ENCODE measurements at regions not wholly inside any gene's neighbourhood (a gene's known extent, or its start where the extent isn't known, plus 50 kb on each side); places are given as distances from the start of the nearest gene placed in this dataset.
"Not testable (repeated sequence)": the region's sequence is repeated elsewhere in the genome, so short reads cannot be mapped to it uniquely, and the experiment has no call there.

DNA sequence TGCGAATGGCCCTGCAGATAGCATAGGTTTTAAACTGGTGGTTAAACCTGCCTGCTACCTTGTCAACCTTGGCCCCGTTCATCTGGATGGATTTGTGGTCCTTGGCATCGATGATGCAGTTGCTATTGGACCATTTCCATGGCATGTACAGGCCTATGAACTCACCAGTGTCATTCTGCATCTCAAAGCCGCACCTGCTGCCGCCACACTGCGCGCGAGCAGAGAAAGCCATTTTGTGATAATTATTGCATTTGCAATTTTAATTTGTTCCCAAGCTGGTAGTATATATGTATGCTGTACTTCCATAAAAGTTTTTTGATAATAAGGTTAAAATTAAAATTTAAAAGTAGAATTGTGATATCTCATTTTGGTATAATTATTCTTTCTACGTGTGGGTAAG, 94.8 kb upstream of the UXS1 start:
- no peak for DNase-seq

DNA sequence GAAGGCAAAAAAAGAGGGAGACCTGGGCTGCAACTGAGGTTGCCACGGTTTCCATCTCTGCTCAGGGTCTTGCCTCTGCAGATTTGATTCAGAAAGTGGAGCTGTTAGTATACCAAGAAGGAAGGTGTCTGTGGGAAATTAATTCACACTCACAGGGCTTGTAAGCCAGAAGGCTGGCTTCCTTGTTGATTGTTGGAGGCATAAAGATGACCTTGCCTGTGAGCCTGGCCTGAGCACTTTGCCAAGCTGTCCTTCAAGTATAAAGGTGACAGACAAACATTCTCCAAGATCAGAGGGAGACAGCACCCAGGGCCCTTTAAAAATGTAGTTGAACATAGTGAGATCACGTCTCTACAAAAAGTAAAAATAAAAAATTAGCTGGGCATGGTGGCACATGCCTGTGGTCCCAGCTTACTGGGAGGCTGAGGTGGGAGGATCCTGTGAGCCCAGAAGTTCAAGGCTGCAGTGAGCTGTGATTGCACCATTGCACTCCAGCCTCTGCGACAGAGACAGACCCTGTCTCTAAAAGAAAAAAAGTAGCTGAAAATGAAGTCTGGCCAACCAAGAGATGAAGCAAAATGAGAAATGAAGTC, 91.2 kb upstream of the UXS1 start:
- no peak for DNase-seq

DNA sequence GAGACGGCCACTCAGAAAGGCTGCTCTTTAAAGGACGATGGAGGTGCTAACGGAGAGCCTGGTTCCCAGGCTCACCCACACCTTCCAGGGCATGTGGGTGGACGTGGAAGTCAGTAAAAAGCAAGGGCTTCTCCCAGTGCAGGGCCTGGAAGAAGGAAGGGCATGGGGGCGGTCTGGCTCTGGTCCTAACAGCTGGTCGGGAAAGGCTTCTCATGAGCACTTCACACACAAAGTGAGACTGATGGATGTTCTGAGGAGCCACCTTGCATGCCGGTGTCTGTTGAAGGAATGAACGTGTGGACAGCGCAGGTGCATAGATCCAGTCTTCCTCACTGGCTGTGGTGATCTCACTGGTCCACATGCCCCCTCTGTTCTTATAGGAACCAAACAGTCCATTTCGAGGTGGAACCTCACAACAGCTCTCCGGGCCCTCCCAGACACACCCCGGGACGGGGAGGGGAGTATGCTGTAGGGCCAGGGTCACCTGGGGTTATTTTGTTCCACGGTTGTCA, 90.6 kb upstream of the UXS1 start:
- DNase-seq: no peak

DNA sequence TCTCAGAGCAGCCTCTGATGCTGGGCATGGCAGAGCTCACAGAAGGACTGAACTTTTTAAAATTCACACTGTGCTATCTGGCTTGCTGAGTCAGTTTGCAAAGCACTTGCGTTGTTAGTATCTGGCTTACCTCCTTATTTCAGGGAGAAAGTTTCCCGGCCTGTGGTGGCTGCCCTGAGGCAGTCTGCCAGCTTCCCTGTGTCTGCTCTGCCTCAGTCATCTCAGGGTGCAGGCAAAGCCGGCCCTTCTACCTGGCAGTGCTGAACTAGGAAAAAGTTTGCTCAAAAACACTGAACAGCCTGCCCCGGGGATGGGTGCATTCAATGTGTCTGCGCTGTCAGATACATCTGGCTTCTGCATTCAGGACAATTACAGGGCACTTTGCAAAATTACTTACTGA, 90.2 kb upstream of the UXS1 start:
- DNase-seq: no peak

DNA sequence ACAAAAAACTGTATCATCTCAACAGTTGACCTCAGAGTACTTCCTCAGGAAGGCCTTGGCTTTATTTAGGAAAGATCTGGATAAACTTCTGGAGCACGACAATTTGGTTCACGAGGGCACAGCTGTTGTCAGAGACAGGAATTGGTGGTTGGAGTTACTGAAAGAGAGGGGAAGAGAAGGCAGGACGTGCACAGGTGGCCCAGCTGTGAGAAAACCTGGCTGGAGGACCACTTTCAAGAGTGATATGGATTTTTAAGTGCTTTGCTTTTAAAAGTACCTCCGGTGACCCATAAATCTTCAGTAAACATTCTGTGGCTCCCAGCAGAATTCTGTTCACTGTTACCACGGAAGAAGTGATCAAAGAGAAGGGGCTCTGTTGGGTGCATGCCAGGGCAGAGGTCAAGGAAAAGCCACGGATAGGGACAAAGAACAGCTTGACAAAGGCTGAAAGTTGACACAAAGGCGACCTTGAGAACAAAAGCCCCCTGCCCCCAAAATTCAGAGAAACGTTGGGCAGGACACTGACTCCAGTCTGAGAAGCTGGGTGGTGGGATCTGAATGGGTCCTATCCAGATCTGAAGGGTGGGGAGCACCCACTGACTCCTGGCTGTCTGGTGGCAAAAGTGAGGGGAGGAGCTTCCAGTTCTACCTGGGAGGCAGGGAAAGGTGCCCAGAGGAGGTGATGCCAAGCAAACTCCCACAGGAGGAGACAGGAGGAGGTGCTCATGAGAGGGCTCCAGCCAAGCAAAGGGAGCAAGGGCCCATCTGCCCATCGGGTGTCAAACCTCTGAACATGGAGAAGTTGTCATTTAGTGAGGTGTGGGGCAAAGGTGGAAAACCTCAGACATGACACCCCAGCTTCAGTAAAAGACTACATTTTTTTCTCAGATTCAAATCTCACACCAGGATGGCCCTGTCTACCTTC, 89.4 kb upstream of the UXS1 start:
- DNase-seq: not testable (repeated sequence)

DNA sequence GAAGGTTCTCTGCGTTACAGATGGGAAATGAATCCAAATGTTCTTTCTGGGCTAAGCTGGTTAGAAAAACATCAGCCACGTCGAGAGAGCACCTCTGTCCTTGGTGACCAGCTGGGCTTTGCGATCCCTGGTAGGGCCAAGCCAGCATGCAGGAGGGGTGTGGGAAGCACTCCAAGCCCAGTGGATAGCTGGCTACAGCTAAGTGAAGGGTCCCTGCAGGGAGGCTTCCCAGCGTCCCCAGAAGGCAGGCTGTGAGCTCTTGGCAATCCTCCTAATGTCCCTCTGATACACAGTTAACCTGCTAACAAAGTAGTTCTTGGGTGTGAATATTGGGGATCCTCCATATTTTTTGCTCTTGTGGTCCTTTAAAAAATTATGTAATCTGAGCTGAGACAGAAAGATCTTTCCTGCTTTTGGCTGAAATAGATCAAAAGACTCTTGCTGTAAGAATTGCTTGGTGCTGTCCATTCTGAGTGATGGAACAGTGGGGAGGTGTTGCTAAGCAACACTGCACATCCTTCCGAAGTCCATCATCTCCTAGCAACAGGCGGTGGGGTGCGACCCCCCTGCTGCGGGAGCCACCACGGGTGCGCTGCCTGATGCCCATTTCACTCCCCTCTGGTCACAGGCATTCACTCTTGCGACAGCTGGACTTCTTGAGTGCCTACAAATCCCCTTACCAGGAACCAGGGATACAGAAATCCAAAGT, 88.5 kb upstream of the UXS1 start:
- no peak for DNase-seq

DNA sequence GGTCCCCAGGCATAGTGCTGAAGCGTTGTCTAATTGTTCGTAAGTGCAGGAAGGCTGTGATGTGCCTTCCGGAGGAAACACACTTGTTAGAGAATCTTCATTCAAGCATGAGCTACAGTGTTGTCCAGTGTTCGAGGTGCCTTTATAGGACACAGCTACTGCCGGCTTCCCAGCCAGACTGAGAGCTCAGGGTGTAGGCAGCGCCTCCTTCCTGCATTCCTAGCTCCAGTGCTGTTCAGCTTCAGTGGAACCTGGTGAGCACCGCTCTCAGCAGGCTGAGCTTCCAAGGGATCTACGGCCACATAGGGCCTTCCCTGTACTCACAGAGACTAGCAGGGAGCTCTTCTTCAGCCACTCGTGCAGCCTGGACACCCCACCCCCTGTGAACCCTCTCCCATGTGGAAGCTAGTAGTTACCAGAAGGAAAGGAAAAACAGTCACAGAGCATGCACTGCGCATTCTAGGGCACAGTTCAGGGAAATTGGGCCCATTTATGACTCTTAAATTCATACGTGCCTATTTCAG, 87.9 kb upstream of the UXS1 start:
- DNase-seq: not testable (repeated sequence)

DNA sequence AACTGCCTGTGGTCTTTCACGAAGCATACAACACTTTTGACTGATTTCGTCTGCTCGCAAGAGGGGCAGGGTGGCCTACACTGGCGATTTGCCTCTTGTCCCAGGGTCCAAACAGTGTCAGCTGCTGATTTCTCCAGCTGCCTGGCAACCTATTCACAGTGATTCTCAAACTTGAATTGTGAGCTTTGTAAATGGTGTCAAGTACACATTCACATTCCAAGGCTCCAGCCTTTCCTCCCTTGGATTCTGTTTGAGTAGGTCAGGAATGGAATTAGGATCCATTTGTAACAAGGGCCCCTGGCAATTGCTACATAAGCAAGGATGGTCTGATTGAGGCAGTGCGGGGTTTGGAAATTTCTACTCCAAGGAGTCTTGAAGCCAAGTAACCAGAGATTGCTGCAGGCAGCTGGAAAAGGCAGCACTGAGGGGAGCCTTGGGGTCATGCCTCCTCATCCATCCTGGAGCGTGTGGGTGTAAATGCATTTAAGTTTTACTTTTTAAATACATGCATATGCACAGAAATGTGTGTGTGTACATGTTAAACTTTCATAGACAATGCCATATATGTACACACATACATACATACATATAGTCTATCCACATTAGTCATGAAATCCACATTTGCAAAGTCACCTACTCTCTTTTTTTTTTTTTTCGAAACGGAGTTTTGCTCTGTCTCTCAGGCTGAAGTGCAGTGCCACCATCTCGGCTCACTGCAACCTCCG, 86.8 kb upstream of the UXS1 start:
- DNase-seq: no peak

DNA sequence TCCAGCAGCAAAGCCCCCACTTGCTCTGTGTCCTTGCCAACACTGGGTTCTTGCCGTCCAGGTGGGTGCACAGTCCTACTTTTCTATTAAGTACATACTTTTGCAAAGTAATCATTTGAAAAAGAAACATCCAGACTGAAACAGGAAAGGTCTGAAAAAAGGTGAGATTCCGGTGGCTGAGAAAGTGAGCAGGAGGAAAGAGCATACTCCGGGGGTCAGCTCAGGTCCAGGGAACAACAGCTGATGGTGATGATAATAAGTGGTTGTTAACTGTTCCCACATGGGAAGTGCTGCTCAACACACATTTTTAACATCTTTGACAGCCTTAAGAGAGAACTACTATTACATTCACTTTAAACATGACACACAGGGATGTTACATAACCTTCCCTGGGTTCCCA, 86.1 kb upstream of the UXS1 start:
- DNase-seq: no peak

DNA sequence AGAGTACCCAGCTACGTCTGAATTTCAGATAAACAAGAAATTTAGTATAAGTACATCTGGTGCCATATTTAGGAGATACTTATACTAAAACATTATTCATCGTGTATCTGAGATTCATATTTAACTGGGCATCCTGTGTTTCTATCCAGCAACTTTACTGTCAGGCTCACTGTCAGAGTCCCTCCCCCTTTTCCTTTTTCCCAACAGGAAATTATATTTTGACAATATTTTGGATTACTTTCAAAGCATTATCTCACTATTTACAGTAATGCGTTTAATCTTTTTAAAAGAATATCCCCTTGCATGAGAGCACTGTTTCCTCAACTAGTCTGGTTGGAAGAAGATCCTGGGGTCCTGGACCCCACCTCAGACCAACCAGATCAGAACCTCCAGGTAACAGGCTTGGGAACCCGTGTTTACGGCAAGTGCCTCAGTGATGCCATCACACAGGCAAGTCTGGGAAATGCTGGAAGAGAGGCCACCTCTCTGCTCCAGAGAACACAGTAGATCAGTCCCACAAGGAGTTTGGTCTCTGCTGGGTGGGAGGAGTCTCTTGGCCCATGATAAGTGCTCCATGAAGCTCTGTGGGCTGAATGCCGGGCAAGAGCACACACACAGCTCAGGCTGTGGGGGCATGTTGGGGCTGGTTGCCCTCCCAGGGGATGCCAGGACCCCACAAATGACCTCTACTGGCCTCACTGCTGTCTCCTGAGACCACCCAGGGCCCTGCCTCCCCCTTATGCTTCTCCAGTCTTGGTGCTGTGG, 84.2 kb upstream of the UXS1 start:
- DNase-seq: no peak

DNA sequence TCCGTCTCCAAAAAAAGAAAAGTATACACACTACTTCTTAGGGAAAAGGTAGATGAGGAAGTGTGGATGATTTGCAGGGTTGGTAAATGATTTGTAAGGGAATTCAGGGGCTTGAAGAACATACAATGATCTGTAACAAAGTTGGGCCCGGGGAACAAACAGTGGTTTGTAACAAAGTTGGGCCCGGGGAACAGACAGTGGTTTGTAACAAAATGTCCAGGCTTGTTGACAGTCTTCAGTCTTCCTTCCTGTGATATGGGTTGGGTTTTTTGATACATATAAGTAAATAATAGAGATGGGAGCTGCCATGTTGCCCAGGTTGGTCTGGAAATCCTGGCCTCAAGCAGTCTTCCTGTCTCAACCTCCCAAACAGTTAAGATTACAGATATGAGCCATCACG, 83.3 kb upstream of the UXS1 start:
- DNase-seq: no peak

DNA sequence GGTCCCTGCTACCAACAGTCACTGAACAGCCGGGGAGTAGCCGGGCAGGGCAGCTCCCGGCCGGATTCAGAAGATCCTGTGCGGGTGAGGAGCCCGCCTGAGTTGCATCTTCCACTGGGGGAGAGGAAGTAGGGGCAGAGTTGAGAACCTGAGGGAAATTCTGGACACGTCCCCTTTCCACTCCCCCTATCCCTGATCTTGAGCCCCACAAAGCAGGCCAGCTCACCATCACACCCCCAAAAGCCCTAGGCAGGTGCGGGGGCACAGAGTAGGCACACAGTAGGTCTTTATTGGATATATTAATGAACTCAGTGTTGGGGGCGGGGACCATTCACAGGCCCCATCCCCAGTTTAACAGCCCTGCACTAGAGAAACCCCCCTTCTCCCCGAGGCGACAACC, 81.9 kb upstream of the UXS1 start:
- DNase-seq: no peak

DNA sequence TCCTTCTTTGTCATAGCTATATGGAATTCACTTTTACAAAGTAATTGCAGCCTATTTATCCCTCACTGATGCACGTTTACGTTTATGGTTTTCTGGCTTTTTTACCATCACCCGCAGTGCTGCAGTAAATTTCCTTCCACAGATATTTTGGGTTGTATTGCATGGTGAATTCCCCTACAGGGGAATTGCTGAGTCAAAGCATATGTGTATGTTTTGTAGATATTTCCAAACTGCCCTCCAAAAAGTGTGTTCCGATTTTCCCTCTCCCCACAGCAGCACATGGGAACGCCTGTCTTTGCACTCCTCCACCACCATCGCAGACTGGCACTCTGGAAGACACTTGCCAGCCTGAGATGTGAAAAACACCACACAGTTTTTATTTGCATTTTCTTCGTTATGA, 80.6 kb upstream of the UXS1 start:
- DNase-seq: no peak

DNA sequence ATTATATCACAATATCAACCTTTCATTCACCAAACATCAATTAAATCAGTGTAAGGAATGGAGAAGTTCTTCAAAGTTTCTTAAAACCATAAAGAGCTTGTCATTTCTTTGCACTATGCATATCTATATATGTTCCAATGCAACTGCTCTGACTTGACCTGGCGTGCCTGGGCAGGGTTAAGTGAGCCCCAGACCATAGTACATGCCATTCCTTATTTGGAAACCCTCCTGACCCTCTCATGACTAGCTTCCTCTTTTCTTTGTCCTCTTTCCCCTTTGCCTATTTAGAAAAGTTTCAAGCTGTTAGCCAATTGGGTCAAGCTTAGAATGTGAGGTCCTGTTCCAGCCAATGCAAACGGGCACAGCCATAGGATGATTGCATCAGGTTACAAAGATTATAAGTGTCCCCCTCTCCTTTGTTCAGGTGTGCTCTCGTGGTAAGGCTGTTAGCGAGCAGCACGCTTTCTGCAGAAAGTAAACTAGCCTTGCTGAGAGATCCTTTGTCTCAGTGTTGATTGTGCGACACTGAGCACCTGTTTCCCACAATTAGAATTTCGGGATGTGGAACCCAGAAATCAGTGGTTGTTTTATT, 78.2 kb upstream of the UXS1 start:
- DNase-seq: no peak

DNA sequence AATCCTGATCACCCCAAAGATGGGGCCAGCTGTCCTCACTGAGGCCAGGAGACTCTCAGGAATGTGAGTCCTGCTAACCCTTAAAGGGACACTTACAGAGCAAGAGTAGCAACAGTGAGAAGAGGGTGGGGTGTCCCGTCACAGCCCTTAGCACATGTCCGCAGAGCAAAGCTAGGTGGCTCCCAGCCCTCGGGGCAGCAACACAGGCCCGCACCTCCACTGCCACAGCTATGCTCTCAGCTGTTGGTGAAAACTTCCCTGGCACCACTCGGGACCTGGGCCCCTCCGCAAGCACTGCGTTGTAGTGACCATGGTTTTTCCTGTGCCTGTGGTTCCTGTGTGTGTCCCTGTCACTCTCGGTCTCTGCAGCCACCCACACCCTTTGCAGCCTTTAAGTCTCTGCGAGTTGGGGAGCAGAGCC, 76.4 kb upstream of the UXS1 start:
- no peak for DNase-seq

DNA sequence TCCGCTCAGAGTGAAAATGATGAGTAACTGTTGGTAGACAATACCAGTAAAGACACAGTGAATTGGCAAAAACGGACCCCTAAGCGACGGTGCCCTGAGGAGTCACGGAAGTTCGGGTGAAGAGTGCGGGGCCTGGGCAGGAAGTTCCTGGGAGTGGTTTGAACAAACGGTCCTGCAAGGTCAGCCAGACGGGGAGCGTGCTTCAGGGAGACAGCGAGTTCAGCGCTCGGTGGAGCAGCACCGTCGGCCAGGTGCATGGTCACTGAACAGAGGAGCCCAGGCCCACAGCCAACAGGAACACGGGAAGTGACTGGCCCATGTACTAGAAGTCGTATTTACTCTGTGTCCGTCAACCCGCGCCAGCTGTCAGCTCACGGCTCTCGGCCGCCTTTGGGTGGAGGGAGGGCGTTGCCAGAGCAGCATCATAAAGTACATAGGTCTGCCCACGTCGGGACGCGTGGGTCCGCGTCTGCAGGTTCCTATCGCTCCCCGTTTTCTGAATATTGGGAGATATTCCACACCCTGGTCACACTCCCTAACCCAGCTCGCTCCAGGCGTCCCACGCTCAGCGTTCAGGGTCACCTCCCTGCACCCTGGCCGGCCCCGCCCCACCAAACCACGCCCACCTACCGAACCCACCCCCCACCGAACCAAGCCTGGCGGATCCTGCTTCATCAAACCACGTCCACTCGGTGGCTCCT, 75.6 kb upstream of the UXS1 start:
- DNase-seq: peak; percentile 48

DNA sequence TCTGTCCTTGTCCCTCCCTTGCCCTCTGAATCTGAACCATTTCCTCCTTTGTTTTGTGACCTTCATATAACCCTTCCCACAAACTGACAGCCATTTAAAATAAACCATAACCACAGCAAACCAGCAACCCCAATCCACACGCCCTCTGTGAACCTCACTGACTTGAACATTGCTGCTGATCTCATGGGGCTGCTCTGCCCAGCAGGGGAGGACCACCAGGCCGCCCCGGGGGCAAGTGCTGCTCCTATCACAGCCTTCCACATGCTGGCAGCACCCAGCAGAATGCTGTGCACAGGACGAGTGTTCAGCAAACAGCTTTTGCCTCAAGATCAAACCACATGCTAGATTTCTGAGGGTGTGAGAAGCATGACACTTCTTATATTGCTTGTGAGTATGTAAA, 73.9 kb upstream of the UXS1 start:
- DNase-seq: no peak

DNA sequence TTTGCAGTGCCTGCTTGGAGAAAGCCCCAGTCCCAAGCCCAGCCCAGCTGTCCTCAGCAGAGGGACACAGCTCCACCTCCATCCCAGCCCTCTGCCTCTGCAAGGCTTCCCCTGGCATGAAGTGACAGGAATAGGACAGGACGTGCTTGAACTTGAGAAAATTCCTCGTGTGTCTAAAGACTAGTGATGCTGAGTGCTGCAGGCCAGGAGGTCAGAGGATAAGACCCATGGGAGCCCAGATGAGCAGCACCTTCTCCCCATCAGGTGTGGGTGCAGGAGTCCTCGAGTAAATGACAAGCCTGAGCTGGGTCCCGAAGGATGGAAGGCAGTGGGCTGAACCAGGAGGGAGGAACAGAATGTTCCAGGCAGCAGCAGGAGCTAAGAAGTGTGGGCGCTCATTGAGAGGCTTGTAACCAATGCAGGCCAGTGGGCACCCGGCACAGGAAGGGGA, 67.8 kb upstream of the UXS1 start:
- DNase-seq: no peak

DNA sequence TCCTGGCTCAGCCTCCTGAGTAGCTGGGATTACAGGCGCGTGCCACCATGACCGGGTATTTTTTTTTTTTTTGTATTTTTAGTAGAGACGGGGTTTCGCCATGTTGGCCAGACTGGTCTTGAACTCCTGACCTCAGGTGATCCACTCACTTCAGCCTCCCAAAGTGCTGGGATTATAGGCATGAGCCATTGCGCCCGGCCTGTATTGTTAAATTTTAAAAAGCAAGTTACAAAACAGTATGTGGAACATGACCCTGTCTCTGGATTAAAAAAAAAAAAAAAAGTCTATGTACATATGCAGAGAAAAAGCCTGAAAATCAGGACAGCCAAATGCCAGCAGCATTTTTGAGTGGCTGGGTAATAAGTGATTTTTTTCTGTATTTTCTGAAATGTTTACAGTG, 64.8 kb upstream of the UXS1 start:
- not testable (repeated sequence) for DNase-seq

DNA sequence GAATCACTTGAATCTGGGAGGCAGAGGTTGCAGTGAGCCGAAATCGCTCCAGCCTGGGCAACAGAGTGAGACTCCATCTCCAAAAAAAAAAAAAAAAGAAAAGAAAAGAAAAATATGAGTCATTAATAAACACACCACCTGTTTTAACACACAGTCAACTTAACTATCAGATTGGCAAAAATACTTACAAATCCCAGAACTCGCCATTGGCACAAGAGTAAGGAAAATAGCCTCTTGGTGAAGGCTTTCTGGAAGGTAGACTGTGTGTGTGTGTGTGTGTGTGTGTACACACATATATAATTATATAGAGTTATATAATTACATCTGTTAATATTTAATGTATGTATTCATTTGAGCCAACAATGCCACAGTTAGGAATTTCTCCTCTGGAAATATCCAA, 63.7 kb upstream of the UXS1 start:
- no peak for DNase-seq

DNA sequence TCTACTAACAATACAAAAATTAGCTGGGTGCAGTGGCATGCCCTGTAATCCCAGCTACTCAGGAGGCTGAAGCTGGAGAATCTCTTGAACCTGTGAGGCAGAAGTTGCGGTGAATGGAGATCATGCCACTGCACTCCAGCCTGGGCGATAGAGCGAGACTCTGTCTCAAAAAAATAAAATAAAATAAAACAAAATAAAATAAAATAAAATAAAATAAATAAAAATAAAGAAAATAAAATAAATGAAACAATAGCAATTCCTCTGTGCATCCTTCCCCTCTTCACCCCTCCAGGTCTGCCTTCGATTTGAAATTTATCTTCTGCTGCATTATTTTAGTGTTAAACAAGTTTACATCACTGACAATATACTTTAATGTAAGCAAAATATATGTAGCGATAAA, 63.0 kb upstream of the UXS1 start:
- DNase-seq: no peak

Data from left hindlimb (tissue), 1 donor.